ENCODE measurements at regions not wholly inside any gene's neighbourhood (a gene's known extent, or its start where the extent isn't known, plus 50 kb on each side); places are given as distances from the start of the nearest gene placed in this dataset.

DNA sequence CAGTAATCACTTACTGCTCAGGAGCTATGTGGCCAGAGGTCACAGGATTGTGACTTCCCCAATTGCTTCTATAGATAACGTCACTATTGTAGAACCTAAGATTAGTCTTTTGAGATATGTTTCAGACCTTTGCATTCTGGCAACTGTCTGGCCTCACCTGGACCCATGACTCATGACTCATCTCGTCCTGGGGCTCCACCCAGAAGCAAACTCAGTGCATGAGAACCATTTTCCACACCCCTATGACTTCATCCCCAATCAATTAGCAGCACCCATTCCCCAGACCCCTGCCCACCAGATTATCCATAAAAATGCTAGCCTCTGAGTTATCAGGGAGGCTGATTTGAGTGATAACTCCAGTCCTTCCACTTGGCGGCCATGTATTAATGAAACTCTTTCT lies 186.9 kb downstream of the EMP1 start:
- DNase-seq (ENCODE audit: low spot score), result no peak
- TF ChIP-seq, protein P1, sequence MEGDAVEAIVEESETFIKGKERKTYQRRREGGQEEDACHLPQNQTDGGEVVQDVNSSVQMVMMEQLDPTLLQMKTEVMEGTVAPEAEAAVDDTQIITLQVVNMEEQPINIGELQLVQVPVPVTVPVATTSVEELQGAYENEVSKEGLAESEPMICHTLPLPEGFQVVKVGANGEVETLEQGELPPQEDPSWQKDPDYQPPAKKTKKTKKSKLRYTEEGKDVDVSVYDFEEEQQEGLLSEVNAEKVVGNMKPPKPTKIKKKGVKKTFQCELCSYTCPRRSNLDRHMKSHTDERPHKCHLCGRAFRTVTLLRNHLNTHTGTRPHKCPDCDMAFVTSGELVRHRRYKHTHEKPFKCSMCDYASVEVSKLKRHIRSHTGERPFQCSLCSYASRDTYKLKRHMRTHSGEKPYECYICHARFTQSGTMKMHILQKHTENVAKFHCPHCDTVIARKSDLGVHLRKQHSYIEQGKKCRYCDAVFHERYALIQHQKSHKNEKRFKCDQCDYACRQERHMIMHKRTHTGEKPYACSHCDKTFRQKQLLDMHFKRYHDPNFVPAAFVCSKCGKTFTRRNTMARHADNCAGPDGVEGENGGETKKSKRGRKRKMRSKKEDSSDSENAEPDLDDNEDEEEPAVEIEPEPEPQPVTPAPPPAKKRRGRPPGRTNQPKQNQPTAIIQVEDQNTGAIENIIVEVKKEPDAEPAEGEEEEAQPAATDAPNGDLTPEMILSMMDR (IDR thresholded peaks at IDR 0.05; ENCODE audit: extremely low read depth, missing control alignments), result no peak

DNA sequence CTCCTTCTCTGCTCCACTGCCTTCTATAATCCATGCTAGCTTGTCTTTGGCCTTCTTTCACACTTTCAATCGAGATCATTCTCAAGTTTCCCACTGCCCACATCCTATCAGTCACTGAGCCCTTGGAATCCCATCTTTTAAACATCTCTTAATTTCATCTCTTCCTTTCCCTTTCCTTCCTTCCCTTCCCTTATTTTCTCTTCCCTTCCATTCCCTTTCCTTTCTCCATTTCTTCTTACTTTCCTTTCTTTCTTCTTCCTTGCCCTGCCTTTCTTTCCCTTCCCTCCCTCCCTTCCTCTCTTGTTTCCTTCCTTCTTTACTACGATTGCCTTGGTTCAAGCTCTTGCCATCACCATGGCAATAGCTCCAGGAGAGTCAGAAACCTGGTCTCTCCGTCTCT lies 183.8 kb downstream of the EMP1 start:
- TF ChIP-seq, protein P1 (IDR thresholded peaks at IDR 0.05; ENCODE audit: extremely low read depth, missing control alignments), result no peak
- no peak for DNase-seq (ENCODE audit: low spot score)

DNA sequence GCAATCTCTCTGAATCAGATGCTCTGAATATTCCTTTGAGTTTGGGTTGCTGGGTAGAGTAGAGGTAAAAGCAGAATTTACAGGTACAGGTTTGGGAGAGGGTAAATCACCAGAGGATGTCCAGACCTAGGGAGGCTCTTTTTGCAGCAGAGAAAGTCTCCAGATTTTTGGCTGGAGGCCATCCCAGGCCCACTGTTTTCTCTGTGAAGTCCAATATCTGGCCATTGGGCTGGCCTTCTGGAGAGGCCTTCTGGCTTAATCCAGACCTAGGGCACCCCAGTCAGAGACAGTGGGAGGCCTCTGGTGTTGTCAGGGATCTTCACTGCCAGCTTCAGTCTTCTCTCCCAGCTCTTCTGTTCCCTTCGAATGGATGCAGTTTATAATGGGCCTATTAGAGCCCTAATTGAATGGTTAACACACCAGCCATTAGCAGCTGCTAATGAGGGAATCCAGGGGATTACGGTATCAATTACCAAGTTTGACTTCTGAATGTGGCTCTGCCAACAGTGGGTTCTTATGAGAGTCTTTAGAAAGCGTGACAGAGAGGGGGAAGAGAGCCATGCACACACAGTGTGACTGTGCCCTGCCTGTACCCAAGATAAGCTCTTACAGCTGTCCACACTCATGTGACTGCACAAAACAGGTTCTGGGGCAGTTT lies 183.1 kb downstream of the EMP1 start:
- no peak for DNase-seq (ENCODE audit: low spot score)
- TF ChIP-seq, protein P1 (IDR thresholded peaks at IDR 0.05; ENCODE audit: extremely low read depth, missing control alignments), result no peak

DNA sequence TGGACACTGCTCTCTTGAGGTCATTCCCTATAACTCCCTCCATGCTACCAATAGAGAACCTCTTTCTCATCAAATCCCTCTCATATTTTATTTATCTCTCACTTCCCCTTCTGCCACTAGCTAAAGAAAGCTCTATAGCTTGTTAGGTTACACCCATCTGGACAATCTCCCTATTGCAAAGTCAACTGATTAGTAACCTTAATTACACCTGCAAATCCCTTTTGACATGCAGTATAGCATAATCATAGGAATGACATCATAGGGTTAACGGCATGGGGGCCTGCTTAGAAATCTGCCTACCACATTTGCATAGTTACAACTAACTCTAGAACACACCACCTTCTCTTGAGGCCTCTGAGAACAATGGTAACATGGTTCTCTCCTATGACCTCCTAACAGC lies 181.2 kb downstream of the EMP1 start:
- DNase-seq (ENCODE audit: low spot score), result no peak
- TF ChIP-seq, protein P1 (IDR thresholded peaks at IDR 0.05; ENCODE audit: extremely low read depth, missing control alignments), result no peak

DNA sequence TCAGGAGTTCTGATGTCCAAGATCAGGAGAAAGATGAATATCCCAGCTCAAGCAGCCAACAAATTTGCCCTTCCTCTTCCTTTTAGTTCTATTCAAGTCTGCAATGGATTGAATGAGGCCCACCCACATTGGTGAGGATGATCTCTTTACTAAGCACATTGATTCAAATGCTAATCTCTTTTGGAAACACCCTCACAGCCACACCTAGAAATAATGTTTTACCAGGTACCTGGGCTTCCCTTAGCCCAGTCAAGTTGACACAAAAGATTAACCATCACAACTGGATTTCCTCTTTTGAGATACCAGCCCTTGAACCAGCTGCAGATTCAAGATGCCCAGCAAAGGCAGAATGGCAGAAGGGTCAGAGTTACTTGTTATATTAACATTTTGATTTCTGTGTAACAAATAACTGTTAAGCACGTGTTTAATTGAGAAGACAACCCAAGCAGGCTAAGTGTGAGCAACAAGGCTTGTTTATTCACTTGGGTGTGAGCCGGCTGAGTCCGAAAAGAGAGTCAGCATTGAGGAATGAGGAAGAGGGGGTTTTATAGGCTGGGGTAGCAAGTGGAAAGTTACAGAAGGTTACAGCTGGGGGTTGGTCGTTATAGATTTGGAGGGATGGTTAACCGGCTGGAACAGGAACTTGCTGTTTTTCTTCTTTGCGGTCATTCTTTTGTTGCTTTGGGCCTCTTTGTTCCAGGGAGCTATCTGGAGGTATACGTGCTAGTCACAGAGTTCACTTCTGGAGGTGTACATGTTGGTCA lies 180.3 kb downstream of the EMP1 start:
- DNase-seq (ENCODE audit: low spot score), result no peak
- TF ChIP-seq, protein P1 (IDR thresholded peaks at IDR 0.05; ENCODE audit: extremely low read depth, missing control alignments), result no peak

DNA sequence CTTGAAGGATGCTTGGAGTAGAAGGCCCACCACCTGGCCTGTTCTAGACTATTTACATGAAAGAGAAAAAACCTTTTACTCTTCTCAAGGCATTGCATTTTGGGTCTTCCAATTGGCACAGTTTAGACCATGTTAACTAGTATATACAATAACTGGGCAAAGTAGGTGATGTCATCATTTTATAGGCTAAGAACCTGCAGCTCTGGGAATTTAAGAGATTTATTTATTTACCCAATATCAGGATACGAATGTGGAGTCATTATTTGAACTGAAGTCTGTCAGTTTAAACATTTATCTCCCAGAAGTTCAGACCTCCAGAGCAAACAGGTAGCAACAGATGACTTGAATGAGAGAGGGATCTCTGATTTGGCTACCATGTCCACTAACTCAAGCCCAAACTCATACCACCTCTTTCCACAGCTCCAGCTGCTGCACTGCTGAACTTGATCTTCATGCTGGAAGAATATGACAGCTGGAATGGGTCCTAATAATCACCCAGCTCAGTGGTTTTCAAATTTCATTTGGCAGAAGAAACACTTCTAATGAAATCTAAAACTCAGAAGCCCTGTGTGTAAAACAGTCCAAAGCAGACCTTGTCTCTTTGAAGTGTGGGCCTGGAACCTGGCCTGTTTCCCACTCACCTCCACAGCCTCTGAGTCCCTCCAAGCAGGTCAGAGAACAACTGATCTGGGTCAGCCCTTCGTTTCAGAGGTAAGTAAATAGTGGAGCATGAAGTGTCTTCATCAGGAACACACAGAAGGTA lies 179.2 kb downstream of the EMP1 start:
- TF ChIP-seq, protein P1 (IDR thresholded peaks at IDR 0.05; ENCODE audit: extremely low read depth, missing control alignments), result no peak
- no peak for DNase-seq (ENCODE audit: low spot score)

DNA sequence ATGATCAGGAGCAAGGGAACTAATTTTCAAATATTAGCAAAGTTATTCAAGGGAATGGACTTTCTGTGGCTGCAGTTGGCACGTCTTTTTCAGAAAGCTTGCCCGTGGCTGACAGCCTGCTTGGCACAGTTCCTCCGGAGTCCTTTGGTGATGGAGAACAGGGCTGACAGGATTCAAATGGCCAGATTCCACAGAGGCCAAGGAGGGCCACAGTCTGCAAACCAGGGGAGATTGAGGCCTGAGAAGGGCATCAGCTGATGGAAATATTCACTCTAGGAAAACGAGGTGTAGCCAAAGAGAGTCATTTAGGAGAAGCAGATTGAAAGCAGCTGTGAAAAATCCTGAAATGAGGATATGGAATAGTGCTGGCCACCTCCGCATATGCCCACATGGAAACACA lies 178.3 kb downstream of the EMP1 start:
- TF ChIP-seq, protein P1 (IDR thresholded peaks at IDR 0.05; ENCODE audit: extremely low read depth, missing control alignments), result no peak
- no peak for DNase-seq (ENCODE audit: low spot score)
